ENCODE measurements at regions not wholly inside any gene's neighbourhood (a gene's known extent, or its start where the extent isn't known, plus 50 kb on each side); places are given as distances from the start of the nearest gene placed in this dataset.

GRCh38 chr12:30202521-30203254 lies 418.9 kb upstream of the TMTC1 start:
- Histone ChIP-seq H3K9me3 (no peaks in the 10 kb centered on the region), H3K4me3 (no peak overlapping the region), H3K4me1 (no peaks in the 10 kb centered on the region), H3K27ac (no peak overlapping the region), H3K27me3 (replicated peaks in 1 of 7) (peaks cover 0 to 16% (median 0%) of the 10 kb centered on the region in 7 donors), H3K36me3 (no peaks in the 10 kb centered on the region)
- no peak for TF ChIP-seq POLR2AphosphoS5 (IDR thresholded peaks at IDR 0.05)
- no peak for TF ChIP-seq POLR2A (IDR thresholded peaks at IDR 0.05)
- TF ChIP-seq CTCF (IDR thresholded peaks at IDR 0.05 in 8 of 11, conservative IDR thresholded peaks at IDR 0.05 in 3 of 11) = no peak
- DNase-seq = no peak
- WGBS, 5 donors = 72 to 88% (median 80%) methylated on average over 6 of the region's 6 CpGs
- intact Hi-C loops (cut with DNase I; ENCODE audit: low total_unique reads) = no loop called here

GRCh38 chr12:30201301-30202160 lies 417.8 kb upstream of the TMTC1 start:
- no peaks in the 10 kb centered on the region for H3K9me3 ChIP-seq
- no peak for DNase-seq
- no peak overlapping the region for H3K27ac ChIP-seq
- intact Hi-C loops (cut with DNase I; ENCODE audit: low total_unique reads) = no loop called here
- H3K27me3 ChIP-seq (replicated peaks in 1 of 7) = peaks cover 0 to 16% (median 0%) of the 10 kb centered on the region in 7 donors
- 23 to 37% (median 31%) methylated on average over 36 to 53 of the region's 55 CpGs for WGBS, 5 donors
- peak overlapping the region in 7 of 8 donors; percentile 15 to 62 (median 23) for H3K4me3 ChIP-seq
- no peaks in the 10 kb centered on the region for H3K36me3 ChIP-seq
- TF ChIP-seq POLR2A (IDR thresholded peaks at IDR 0.05) = no peak
- peak in 1 of 3 donors; percentile 10 for TF ChIP-seq POLR2AphosphoS5 (IDR thresholded peaks at IDR 0.05)
- peak in 2 of 11 experiments; percentile 14 to 16 for TF ChIP-seq CTCF (IDR thresholded peaks at IDR 0.05 in 8 of 11, conservative IDR thresholded peaks at IDR 0.05 in 3 of 11)
- no peaks in the 10 kb centered on the region for H3K4me1 ChIP-seq

GRCh38 chr12:30200864-30201263 lies 417.1 kb upstream of the TMTC1 start:
- no peak for DNase-seq
- Histone ChIP-seq H3K4me1 (no peaks in the 10 kb centered on the region), H3K36me3 (no peaks in the 10 kb centered on the region), H3K9me3 (no peaks in the 10 kb centered on the region), H3K27me3 (replicated peaks in 1 of 7) (peaks cover 0 to 16% (median 0%) of the 10 kb centered on the region in 7 donors), H3K27ac (no peak overlapping the region), H3K4me3 (peak overlapping the region; percentile 15 to 62 (median 20))
- TF ChIP-seq POLR2AphosphoS5 (IDR thresholded peaks at IDR 0.05) (no peak), CTCF (IDR thresholded peaks at IDR 0.05 in 8 of 11, conservative IDR thresholded peaks at IDR 0.05 in 3 of 11) (no peak), POLR2A (IDR thresholded peaks at IDR 0.05) (no peak)
- WGBS, 5 donors = 3 to 12% (median 5%) methylated on average over 15 to 23 of the region's 24 CpGs
- intact Hi-C loops (cut with DNase I; ENCODE audit: low total_unique reads) = no loop called here

Measured in spleen (tissue), 11 donors.